Neural progenitor cell (in vitro differentiated cells): ENCODE measurements at regions not wholly inside any gene's neighbourhood (a gene's known extent, or its start where the extent isn't known, plus 50 kb on each side); places are given as distances from the start of the nearest gene placed in this dataset.

ENCODE experiments used
- DNase-seq: peaks from one replicate; pipeline ENCODE4 v3.0.0-alpha.2; 2016; ENCODE audit warnings: low spot score
- H2AFZ ChIP-seq: fragments of 200-600 bp; sonication (generic); replicated peaks from 2 replicates; pipeline ENCODE4 v1.6.1; 2016; ENCODE audit warnings: antibody characterized with exemption
- H3F3A ChIP-seq: fragments of 200-600 bp; sonication (generic); 2 replicates; pipeline ENCODE4 v1.6.1; 2016; ENCODE audit warnings: antibody characterized with exemption, low read depth
- H3K27ac ChIP-seq: fragments of 200-600 bp; sonication (generic); 2 replicates; pipeline ENCODE4 v1.5.1; 2016; ENCODE audit warnings: mild to moderate bottlenecking
- H3K27me3 ChIP-seq: fragments of 200-600 bp; sonication (generic); 2 replicates; pipeline ENCODE4 v1.6.1; 2016; ENCODE audit warnings: mild to moderate bottlenecking, moderate library complexity
- H3K36me3 ChIP-seq: fragments of 200-600 bp; sonication (generic); 2 replicates; pipeline ENCODE4 v1.5.1; 2016
- H3K4me1 ChIP-seq: fragments of 200-600 bp; sonication (generic); 2 replicates; pipeline ENCODE4 v1.6.1; 2016; ENCODE audit warnings: mixed run types
- H3K4me2 ChIP-seq: fragments of 200-600 bp; sonication (generic); 2 replicates; pipeline ENCODE4 v1.6.1; 2016
- H3K4me3 ChIP-seq: fragments of 200-600 bp; sonication (generic); 2 replicates; pipeline ENCODE4 v1.5.1; 2016
- H3K79me2 ChIP-seq: fragments of 200-600 bp; sonication (generic); 2 replicates; pipeline ENCODE4 v1.6.1; 2016; ENCODE audit warnings: low read depth
- H3K9ac ChIP-seq: fragments of 200-600 bp; sonication (generic); 2 replicates; pipeline ENCODE4 v1.6.1; 2016
- H3K9me3 ChIP-seq: fragments of 200-600 bp; sonication (generic); 2 replicates; pipeline ENCODE4 v1.5.1; 2016; ENCODE audit warnings: low read depth
- H4K20me1 ChIP-seq: fragments of 200-600 bp; sonication (generic); 2 replicates; pipeline ENCODE4 v1.6.1; 2016; ENCODE audit warnings: low read depth
- H3K27ac Mint-ChIP-seq: 3 replicates; pipeline ENCODE4 v1.8.0; 2021; ENCODE audit warnings: mixed read lengths
- H3K27me3 Mint-ChIP-seq: 2 replicates; pipeline ENCODE4 v1.8.0; 2022; ENCODE audit warnings: low read depth, mild to moderate bottlenecking, inconsistent platforms, moderate library complexity, mixed read lengths; ENCODE audit not compliant: insufficient read depth
- H3K36me3 Mint-ChIP-seq: 3 replicates; pipeline ENCODE4 v1.8.0; 2021; ENCODE audit warnings: mixed read lengths
- H3K4me1 Mint-ChIP-seq: 3 replicates; pipeline ENCODE4 v1.8.0; 2021; ENCODE audit warnings: mixed read lengths
- H3K4me3 Mint-ChIP-seq: 3 replicates; pipeline ENCODE4 v1.8.0; 2021; ENCODE audit warnings: mild to moderate bottlenecking, moderate library complexity, mixed read lengths
- H3K9me3 Mint-ChIP-seq: 3 replicates; pipeline ENCODE4 v1.8.0; 2020; ENCODE audit warnings: mixed read lengths
- EZH2 ChIP-seq: fragments of 200-600 bp; sonication (generic); IDR thresholded peaks from 2 replicates; pipeline ENCODE4 v1.6.1; 2017; ENCODE audit warnings: antibody characterized with exemption, mild to moderate bottlenecking, moderate library complexity
- EZH2phosphoT487 ChIP-seq: fragments of 200-600 bp; sonication (generic); IDR thresholded peaks from 2 replicates; pipeline ENCODE4 v1.6.1; 2017; ENCODE audit warnings: antibody characterized with exemption
- TF ChIP-seq, protein P1 (sequence below): fragments of 200-600 bp; sonication (generic); IDR thresholded peaks from 2 replicates; pipeline ENCODE4 v1.5.1; 2017; ENCODE audit warnings: antibody characterized with exemption, mild to moderate bottlenecking

DNA sequence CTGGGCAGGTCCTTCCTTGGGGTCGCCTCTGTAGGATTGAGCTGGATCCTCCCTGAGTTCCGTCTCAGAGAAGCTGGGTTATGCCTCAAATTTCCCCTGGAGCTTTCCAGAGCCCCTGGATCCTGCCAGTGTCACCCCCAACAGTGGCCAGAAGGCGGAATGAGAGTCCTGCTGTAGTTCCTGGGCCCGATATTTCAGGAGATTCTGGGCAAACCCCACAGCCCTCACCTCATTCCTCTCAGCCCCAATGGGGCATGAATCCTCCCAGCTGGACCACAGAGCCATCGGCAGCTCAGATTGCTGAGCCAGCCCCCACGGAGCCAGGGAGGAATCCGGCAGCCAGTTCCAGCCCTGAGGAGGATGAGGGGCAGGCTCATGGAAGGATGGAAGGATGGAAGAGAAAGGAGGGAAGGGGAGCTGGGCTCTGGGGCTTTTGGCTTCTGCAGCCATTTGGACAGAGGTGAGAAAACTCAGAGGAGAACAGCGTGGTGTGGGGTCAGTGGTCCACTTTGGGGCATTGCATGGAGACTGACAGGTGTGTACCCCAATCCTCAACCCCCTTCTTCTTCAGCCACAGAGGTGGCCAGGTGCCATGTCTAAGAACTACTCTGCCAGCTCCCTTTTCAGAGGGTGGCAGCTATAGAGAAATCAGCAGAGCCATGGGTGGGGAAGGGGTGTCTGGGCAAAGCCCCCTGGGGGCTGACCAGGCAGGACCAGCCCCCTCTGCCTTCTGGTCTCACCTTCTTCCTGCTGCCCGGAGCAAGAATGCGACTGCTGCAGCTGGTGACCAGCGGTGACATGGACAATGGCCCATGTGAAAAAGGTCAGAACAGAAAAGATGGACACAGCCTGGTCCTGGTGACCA is 867.6 kb downstream of the TBC1D22A start:
- Histone ChIP-seq H3K4me3 (no peak overlapping the region), H3K9me3 (no peaks in the 10 kb centered on the region), H3K4me1 (no peaks in the 10 kb centered on the region), H2AFZ (no peak overlapping the region), H4K20me1 (no peaks in the 10 kb centered on the region), H3F3A (peaks cover 5% of the 10 kb centered on the region), H3K79me2 (no peaks in the 10 kb centered on the region), H3K4me2 (no peak overlapping the region), H3K9ac (no peak overlapping the region), H3K36me3 (no peaks in the 10 kb centered on the region), H3K27ac (no peak overlapping the region), H3K27me3 (no peaks in the 10 kb centered on the region)
- Mint-ChIP-seq H3K4me3 (no peak overlapping the region), H3K27me3 (peaks cover 6% of the 10 kb centered on the region), H3K27ac (no peak overlapping the region), H3K36me3 (no peaks in the 10 kb centered on the region), H3K9me3 (no peaks in the 10 kb centered on the region), H3K4me1 (peaks cover 9% of the 10 kb centered on the region)
- TF ChIP-seq, protein P1, sequence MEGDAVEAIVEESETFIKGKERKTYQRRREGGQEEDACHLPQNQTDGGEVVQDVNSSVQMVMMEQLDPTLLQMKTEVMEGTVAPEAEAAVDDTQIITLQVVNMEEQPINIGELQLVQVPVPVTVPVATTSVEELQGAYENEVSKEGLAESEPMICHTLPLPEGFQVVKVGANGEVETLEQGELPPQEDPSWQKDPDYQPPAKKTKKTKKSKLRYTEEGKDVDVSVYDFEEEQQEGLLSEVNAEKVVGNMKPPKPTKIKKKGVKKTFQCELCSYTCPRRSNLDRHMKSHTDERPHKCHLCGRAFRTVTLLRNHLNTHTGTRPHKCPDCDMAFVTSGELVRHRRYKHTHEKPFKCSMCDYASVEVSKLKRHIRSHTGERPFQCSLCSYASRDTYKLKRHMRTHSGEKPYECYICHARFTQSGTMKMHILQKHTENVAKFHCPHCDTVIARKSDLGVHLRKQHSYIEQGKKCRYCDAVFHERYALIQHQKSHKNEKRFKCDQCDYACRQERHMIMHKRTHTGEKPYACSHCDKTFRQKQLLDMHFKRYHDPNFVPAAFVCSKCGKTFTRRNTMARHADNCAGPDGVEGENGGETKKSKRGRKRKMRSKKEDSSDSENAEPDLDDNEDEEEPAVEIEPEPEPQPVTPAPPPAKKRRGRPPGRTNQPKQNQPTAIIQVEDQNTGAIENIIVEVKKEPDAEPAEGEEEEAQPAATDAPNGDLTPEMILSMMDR = no peak
- TF ChIP-seq EZH2phosphoT487 = no peak
- TF ChIP-seq EZH2 = no peak
- no peak for DNase-seq

DNA sequence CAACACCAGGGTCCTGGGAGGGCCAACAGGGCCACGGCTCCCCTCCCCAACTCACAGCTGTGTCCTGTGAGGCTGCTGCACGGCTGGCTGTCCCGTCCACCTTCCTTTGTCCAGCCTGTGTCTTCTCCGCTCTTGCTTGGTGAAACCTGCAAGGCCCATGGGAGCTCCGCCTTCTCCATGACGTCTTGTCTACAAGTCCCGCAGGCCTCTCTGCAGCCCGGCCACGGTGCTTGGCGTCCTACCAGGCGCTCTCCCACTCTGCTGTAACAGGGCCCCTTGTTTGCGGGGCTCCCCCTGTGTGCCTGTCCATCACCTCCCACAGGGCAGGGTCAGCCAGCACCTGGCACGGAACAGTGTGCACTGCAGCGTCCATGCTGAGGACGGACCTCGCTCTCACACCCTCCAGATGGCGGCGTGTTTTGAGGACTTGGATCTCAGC is 866.8 kb downstream of the TBC1D22A start:
- H3K4me1 Mint-ChIP-seq = peaks cover 9% of the 10 kb centered on the region
- DNase-seq = no peak
- Histone ChIP-seq H3F3A (peaks cover 5% of the 10 kb centered on the region), H3K27ac (no peak overlapping the region), H3K27me3 (no peaks in the 10 kb centered on the region), H3K4me1 (no peaks in the 10 kb centered on the region), H3K4me3 (no peak overlapping the region), H3K9ac (no peak overlapping the region), H3K79me2 (no peaks in the 10 kb centered on the region), H3K4me2 (no peak overlapping the region), H2AFZ (no peak overlapping the region), H3K9me3 (no peaks in the 10 kb centered on the region), H4K20me1 (no peaks in the 10 kb centered on the region), H3K36me3 (no peaks in the 10 kb centered on the region)
- H3K9me3 Mint-ChIP-seq = no peaks in the 10 kb centered on the region
- H3K4me3 Mint-ChIP-seq = no peak overlapping the region
- no peak overlapping the region for H3K27ac Mint-ChIP-seq
- H3K36me3 Mint-ChIP-seq = no peaks in the 10 kb centered on the region
- TF ChIP-seq EZH2 (no peak), EZH2phosphoT487 (no peak)
- TF ChIP-seq, protein P1 = no peak
- H3K27me3 Mint-ChIP-seq = peaks cover 6% of the 10 kb centered on the region

DNA sequence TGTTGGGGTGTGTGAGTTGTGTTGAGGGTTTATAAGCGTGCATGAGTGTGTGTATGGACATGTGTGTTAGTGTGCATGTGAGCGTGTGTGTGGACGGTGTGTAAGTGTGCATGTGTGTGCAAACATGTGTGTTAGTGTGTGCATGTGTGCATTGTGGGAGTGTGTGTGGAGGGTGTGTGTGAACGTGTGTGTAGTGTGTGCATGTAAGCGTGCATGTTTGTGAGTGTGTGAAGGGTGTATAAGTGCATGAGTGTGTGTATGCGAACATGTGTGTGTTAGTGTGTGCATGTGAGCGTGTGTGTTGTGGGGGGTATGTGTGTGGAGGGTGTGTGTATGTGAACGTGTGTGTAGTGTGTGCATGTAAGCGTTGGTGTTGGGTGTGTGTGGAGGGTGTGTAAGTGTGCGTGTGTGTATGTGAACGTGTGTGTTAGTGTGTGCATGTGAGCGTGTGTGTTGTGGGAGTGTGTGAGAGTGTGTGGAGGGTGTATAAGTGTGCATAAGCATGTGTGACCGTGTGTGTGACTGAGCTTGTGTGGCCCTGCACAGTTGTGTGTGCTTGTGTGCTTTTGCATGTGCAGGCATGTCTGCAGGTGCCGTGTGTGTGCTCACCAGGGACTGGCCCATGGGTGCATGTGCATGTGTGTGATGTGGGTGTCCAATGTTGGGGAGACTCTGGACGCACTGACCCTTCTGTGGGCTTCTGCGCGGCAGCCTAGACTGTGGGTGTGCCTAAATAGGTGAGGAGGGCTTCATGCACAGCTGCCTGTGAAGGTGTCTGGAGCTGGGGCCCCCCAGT is 866.2 kb downstream of the TBC1D22A start:
- Histone ChIP-seq H3K36me3 (no peaks in the 10 kb centered on the region), H3K9ac (no peak overlapping the region), H3F3A (peaks cover 5% of the 10 kb centered on the region), H3K4me3 (no peak overlapping the region), H3K4me1 (no peaks in the 10 kb centered on the region), H3K27me3 (no peaks in the 10 kb centered on the region), H2AFZ (no peak overlapping the region), H3K9me3 (no peaks in the 10 kb centered on the region), H3K27ac (no peak overlapping the region), H3K79me2 (no peaks in the 10 kb centered on the region), H4K20me1 (no peaks in the 10 kb centered on the region), H3K4me2 (no peak overlapping the region)
- Mint-ChIP-seq H3K9me3 (no peaks in the 10 kb centered on the region), H3K36me3 (no peaks in the 10 kb centered on the region), H3K27me3 (peaks cover 6% of the 10 kb centered on the region), H3K27ac (no peak overlapping the region), H3K4me1 (peaks cover 9% of the 10 kb centered on the region), H3K4me3 (no peak overlapping the region)
- TF ChIP-seq EZH2 (no peak), EZH2phosphoT487 (no peak)
- TF ChIP-seq, protein P1 = no peak
- DNase-seq = no peak
